Right lobe of liver (tissue), 6 donors: ENCODE measurements at regions not wholly inside any gene's neighbourhood (a gene's known extent, or its start where the extent isn't known, plus 50 kb on each side); places are given as distances from the start of the nearest gene placed in this dataset.

ENCODE experiments used
- ATAC-seq, 4 donors: fragments of 200-7000 bp; cut with Tn5 transposase; one replicate each; pipeline ENCODE4 v1.9.1; 2020; ENCODE audit warnings: mild to moderate bottlenecking in 4 of 4, moderate library complexity in 4 of 4
- DNase-seq, 3 donors: peaks; one replicate each; pipeline ENCODE4 v3.0.0-alpha.2; 2020
- H3K27ac ChIP-seq, 3 donors: fragments of 200-600 bp; one replicate each; pipeline ENCODE4 v1.8.0; 2022
- H3K27me3 ChIP-seq, 2 donors: fragments of 200-600 bp; one replicate each; pipeline ENCODE4 v1.8.0; 2022
- H3K36me3 ChIP-seq, 4 donors: fragments of 200-600 bp; sonication (generic) in 1 of 4; one replicate each; pipeline versions ENCODE4 v1.5.1 to v1.8.0; 2017 to 2022; ENCODE audit warnings: control low read depth in 1 of 4
- H3K4me1 ChIP-seq, 4 donors: fragments of 200-600 bp; sonication (generic) in 1 of 4; one replicate each; pipeline versions ENCODE4 v1.5.1 to v1.8.0; 2017 to 2022; ENCODE audit warnings: control low read depth in 1 of 4
- H3K4me3 ChIP-seq, 3 donors: fragments of 200-600 bp; one replicate each; pipeline ENCODE4 v1.8.0; 2022
- H3K9me3 ChIP-seq, 4 donors: fragments of 200-600 bp; sonication (generic) in 1 of 4; one replicate each; pipeline versions ENCODE4 v1.5.1 to v1.8.0; 2017 to 2022; ENCODE audit warnings: control low read depth in 1 of 4
- POLR2A ChIP-seq: fragments of 450-650 bp; IDR thresholded peaks from one replicate; pipeline ENCODE4 v1.6.1; 2017; ENCODE audit warnings: antibody characterized with exemption, mild to moderate bottlenecking
- WGBS: methylation state at CpG from one replicate; pipeline ENCODE4 v1.1.6; 2018; ENCODE audit warnings: low coverage, low lambda C conversion rate; ENCODE audit not compliant: insufficient coverage; ENCODE audit errors: missing lambda C conversion rate; 5-methylcytosine and 5-hydroxymethylcytosine counted together
- intact Hi-C, 2 donors: fragments of 100-400 bp; cut with DNase I; formaldehyde crosslinking; loops; one replicate each; pipeline versions ENCODE4 v1.11.2 to v1.14.1; 2022
- TF ChIP-seq, protein P1 (sequence below), 4 donors: fragments of 200-600 bp in 3 of 4; fragments of 450-650 bp in 1 of 4; IDR thresholded peaks; one replicate each; pipeline versions ENCODE4 v1.5.1 to v1.8.0; 2016 to 2022; ENCODE audit warnings: antibody characterized with exemption in 4 of 4, mild to moderate bottlenecking in 2 of 4
- donor health status: DM: no; HTN: yes; CAD: no.
- donor health status: DM: no; HTN: no; CAD: no.
- donor health status: DM: no; HTN: no; CAD: no.
- donor health status: DM: no; HTN: yes; CAD: no.
- donor health status: DM: no; HTN: yes; CAD: no.

DNA sequence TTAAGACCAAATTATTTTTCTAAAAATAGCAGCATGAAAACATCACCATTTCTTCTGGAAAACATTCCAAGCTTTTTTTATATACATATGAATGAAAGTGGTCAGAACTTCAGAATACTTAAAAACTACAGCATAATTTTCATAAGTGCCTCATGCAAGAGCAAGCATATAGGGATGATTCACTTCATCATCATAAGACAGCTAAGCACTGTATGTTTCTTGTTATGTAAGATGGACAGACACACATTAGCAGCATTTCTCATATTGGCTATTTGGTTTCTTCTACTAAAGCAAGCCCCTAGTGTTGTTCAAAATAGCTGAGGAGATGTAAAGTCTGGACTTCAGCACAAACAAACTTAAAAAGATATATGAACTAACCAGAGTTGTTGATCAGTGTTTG lies 213.1 kb upstream of the NOCT start:
- intact Hi-C loops, result no loop called here
- no peak for TF ChIP-seq POLR2A
- TF ChIP-seq, protein P1, sequence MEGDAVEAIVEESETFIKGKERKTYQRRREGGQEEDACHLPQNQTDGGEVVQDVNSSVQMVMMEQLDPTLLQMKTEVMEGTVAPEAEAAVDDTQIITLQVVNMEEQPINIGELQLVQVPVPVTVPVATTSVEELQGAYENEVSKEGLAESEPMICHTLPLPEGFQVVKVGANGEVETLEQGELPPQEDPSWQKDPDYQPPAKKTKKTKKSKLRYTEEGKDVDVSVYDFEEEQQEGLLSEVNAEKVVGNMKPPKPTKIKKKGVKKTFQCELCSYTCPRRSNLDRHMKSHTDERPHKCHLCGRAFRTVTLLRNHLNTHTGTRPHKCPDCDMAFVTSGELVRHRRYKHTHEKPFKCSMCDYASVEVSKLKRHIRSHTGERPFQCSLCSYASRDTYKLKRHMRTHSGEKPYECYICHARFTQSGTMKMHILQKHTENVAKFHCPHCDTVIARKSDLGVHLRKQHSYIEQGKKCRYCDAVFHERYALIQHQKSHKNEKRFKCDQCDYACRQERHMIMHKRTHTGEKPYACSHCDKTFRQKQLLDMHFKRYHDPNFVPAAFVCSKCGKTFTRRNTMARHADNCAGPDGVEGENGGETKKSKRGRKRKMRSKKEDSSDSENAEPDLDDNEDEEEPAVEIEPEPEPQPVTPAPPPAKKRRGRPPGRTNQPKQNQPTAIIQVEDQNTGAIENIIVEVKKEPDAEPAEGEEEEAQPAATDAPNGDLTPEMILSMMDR (IDR thresholded peaks at IDR 0.05), result no peak
- Histone ChIP-seq H3K36me3 (no peaks in the 10 kb centered on the region), H3K27me3 (no peaks in the 10 kb centered on the region), H3K27ac (no peak overlapping the region), H3K9me3 (no peaks in the 10 kb centered on the region), H3K4me3 (no peak overlapping the region), H3K4me1 (no peaks in the 10 kb centered on the region)
- DNase-seq, result no peak
- ATAC-seq, result no peak

DNA sequence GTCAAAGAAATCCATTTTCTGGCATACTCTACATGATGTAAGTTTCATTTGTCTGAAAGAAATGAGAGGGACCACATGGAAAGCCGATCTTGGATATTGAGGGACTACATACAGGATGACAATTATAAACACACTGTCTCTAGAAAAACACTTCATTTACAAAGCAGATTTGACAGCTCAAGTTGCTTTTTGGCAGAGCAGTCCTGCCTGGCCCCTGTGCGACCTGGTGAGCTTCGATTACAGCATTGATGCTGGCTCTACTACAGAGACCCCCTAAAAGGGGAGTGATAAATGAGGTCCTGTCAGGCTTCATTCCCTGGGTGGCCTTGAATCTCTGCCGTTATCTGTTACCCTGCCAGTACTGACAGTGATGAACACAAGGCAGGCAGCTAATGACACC lies 215.2 kb upstream of the NOCT start:
- TF ChIP-seq, protein P1 (IDR thresholded peaks at IDR 0.05), result no peak
- no peak for TF ChIP-seq POLR2A

GRCh38 chr4:138798404-138798803 lies 217.2 kb upstream of the NOCT start:
- 58% methylated on average over 4 of the region's 4 CpGs for WGBS

More for the DNA sequence above, 215.2 kb upstream of the NOCT start:
- no peaks in the 10 kb centered on the region for H3K9me3 ChIP-seq
- H3K36me3 ChIP-seq, result no peaks in the 10 kb centered on the region
- DNase-seq, result no peak
- no peaks in the 10 kb centered on the region for H3K4me1 ChIP-seq
- no peaks in the 10 kb centered on the region for H3K27me3 ChIP-seq
- ATAC-seq, result no peak
- intact Hi-C loops, result no loop called here
- H3K4me3 ChIP-seq, result no peak overlapping the region
- H3K27ac ChIP-seq, result no peak overlapping the region
- 64% methylated on average over 4 of the region's 4 CpGs for WGBS

GRCh38 chr4:138797646-138798045 lies 217.9 kb upstream of the NOCT start:
- Histone ChIP-seq H3K4me3 (no peak overlapping the region), H3K36me3 (no peaks in the 10 kb centered on the region), H3K27ac (no peak overlapping the region), H3K27me3 (no peaks in the 10 kb centered on the region), H3K9me3 (no peaks in the 10 kb centered on the region), H3K4me1 (no peaks in the 10 kb centered on the region)
- DNase-seq (no peak), ATAC-seq (no peak)
- 71% methylated on average over 2 of the region's 2 CpGs for WGBS
- intact Hi-C loops, result no loop called here
- no peak for TF ChIP-seq POLR2A
- TF ChIP-seq, protein P1 (IDR thresholded peaks at IDR 0.05), result no peak

More at GRCh38 chr4:138798404-138798803, 217.2 kb upstream of the NOCT start:
- H3K4me3 ChIP-seq, result no peak overlapping the region
- ATAC-seq (no peak), DNase-seq (no peak)
- TF ChIP-seq, protein P1 (IDR thresholded peaks at IDR 0.05), result no peak
- TF ChIP-seq POLR2A, result no peak
- H3K9me3 ChIP-seq, result no peaks in the 10 kb centered on the region
- H3K4me1 ChIP-seq, result no peaks in the 10 kb centered on the region
- H3K27ac ChIP-seq, result no peak overlapping the region
- no peaks in the 10 kb centered on the region for H3K36me3 ChIP-seq
- intact Hi-C loops, result no loop called here
- H3K27me3 ChIP-seq, result no peaks in the 10 kb centered on the region

- H3K4me3 ChIP-seq, result no peak overlapping the region
- no peak overlapping the region for H3K27ac ChIP-seq
- no peaks in the 10 kb centered on the region for H3K9me3 ChIP-seq
- intact Hi-C loops, result no loop called here
- no peaks in the 10 kb centered on the region for H3K27me3 ChIP-seq
- WGBS, result 71% methylated on average over 11 of the region's 11 CpGs
- H3K4me1 ChIP-seq, result no peaks in the 10 kb centered on the region
- DNase-seq (no peak), ATAC-seq (no peak)
- H3K36me3 ChIP-seq, result no peaks in the 10 kb centered on the region
- no peak for TF ChIP-seq POLR2A
- TF ChIP-seq, protein P1 (IDR thresholded peaks at IDR 0.05), result no peak
These were observed 218.8 kb upstream of the NOCT start for GRCh38 chr4:138796761-138797160.
